Mammary epithelial cell (primary cell): ENCODE measurements at regions not wholly inside any gene's neighbourhood (a gene's known extent, or its start where the extent isn't known, plus 50 kb on each side); places are given as distances from the start of the nearest gene placed in this dataset.

Experiments
- EZH2 ChIP-seq: IDR thresholded peaks from 2 replicates; pipeline ENCODE4 v1.6.1; 2012; ENCODE audit warnings: low read length, inconsistent platforms, borderline replicate concordance
- TF ChIP-seq, protein P1 (sequence below), 2 donors: IDR thresholded peaks in 1 of 2; conservative IDR thresholded peaks in 1 of 2; 2 replicates each; pipeline ENCODE4 v1.5.1; 2011 to 2012; ENCODE audit warnings: inconsistent platforms in 2 of 2, low read length in 2 of 2, mild to moderate bottlenecking in 2 of 2, control low read depth in 1 of 2, low read depth in 1 of 2; ENCODE audit not compliant: insufficient read depth in 1 of 2; ENCODE audit errors: extremely low read depth in 1 of 2

DNA sequence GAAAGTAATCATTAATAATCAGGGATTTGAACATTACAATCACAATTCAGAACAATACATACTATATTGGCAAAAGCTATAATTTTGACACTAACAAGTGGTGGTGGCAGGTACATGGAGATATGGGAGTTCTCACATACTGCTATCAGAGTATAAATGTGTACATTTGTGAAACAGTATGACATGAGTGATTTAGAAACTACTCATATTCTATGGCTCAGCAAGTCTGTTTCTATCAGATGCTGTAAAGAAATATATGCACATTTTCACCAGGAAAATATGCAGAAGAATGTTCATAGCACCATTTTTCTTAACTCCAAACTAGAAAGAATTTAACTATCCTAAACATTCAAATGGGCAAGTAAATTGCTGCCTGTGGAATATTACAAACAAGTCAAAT is 620.0 kb downstream of the SH2D4B start:
- TF ChIP-seq, protein P1, sequence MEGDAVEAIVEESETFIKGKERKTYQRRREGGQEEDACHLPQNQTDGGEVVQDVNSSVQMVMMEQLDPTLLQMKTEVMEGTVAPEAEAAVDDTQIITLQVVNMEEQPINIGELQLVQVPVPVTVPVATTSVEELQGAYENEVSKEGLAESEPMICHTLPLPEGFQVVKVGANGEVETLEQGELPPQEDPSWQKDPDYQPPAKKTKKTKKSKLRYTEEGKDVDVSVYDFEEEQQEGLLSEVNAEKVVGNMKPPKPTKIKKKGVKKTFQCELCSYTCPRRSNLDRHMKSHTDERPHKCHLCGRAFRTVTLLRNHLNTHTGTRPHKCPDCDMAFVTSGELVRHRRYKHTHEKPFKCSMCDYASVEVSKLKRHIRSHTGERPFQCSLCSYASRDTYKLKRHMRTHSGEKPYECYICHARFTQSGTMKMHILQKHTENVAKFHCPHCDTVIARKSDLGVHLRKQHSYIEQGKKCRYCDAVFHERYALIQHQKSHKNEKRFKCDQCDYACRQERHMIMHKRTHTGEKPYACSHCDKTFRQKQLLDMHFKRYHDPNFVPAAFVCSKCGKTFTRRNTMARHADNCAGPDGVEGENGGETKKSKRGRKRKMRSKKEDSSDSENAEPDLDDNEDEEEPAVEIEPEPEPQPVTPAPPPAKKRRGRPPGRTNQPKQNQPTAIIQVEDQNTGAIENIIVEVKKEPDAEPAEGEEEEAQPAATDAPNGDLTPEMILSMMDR (conservative IDR thresholded peaks at IDR 0.05 in 1 of 2, IDR thresholded peaks at IDR 0.05 in 1 of 2; ENCODE audit: extremely low read depth in 1 of 2, insufficient read depth in 1 of 2, low read depth in 1 of 2, low read length in 2 of 2): no peak
- no peak for TF ChIP-seq EZH2
